ENCODE measurements at regions not wholly inside any gene's neighbourhood (a gene's known extent, or its start where the extent isn't known, plus 50 kb on each side); places are given as distances from the start of the nearest gene placed in this dataset.

DNA sequence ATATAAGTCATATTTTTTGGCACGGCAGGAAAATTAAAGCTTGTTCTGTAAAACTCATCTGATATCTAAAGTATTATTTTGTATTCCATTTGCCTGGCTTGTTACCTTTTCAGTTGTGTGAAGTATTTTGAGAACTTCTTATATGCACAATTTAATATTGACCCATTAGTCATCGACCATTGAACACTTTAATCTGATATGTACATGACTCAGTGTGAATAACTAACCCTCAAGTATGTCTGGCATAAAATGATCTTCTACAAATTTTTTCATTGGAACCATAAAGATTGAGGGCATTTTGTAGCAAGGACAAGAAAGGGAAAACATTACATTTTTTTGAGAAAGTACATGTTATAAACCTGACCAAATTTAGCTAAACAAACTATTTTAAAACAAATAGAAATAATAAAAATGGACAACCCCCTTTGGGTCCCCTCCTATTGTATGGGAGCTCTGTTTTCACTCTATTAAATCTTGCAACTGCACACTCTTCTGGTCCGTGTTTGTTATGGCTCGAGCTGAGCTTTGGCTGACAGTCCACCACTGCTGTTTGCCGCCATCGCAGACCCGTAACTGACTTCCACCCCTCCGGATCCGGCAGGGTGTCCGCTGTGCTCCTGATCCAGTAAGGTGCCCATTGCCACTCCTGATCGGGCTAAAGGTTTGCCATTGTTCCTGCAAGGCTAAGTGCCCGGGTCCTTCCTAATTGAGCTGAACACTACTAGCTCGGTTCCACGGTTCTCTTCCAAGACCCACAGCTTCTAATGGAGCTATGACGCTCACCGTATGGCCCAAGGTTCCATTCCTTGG is 118.8 kb downstream of the SLC6A15 start:
- DNase-seq: no peak
- H3K4ac ChIP-seq (ENCODE audit: low read depth, low read length): no peak overlapping the region
- no peaks in the 10 kb centered on the region for H3K36me3 ChIP-seq (ENCODE audit: control insufficient read depth, insufficient read depth, low read length)
- H2BK5ac ChIP-seq (ENCODE audit: low read length): no peak overlapping the region
- WGBS (ENCODE audit: extremely low coverage, insufficient coverage, low lambda C conversion rate): no CpG with 5 or more reads among the region's 16 CpGs
- H3K56ac ChIP-seq (ENCODE audit: low read length): no peak overlapping the region
- H3K79me1 ChIP-seq (ENCODE audit: low read length): no peaks in the 10 kb centered on the region
- no peak overlapping the region for H3K4me2 ChIP-seq (ENCODE audit: low read length)
- H2BK120ac ChIP-seq (ENCODE audit: low read depth, low read length): no peak overlapping the region
- no peaks in the 10 kb centered on the region for H3K27me3 ChIP-seq (ENCODE audit: insufficient read depth, low read length, poor library complexity)
- no peak overlapping the region for H2BK15ac ChIP-seq (replicated peaks; ENCODE audit: low read depth)
- no peak overlapping the region for H4K8ac ChIP-seq (ENCODE audit: low read depth, low read length)
- H3K79me2 ChIP-seq (ENCODE audit: control insufficient read depth, insufficient read depth, low read length): no peaks in the 10 kb centered on the region
- H3K18ac ChIP-seq (ENCODE audit: low read length): no peak overlapping the region
- H4K5ac ChIP-seq (ENCODE audit: low read length): no peak overlapping the region
- no peak overlapping the region for H3K4me3 ChIP-seq (ENCODE audit: low read length)
- H3K23ac ChIP-seq (ENCODE audit: low read length): no peak overlapping the region
- no peak overlapping the region for H3K27ac ChIP-seq (ENCODE audit: low read depth, low read length)
- no peaks in the 10 kb centered on the region for H3K4me1 ChIP-seq (ENCODE audit: control insufficient read depth, low read depth, low read length)
- no peak overlapping the region for H2AK5ac ChIP-seq (ENCODE audit: low read length)
- no peak overlapping the region for H3K9ac ChIP-seq (ENCODE audit: low read length)

DNA sequence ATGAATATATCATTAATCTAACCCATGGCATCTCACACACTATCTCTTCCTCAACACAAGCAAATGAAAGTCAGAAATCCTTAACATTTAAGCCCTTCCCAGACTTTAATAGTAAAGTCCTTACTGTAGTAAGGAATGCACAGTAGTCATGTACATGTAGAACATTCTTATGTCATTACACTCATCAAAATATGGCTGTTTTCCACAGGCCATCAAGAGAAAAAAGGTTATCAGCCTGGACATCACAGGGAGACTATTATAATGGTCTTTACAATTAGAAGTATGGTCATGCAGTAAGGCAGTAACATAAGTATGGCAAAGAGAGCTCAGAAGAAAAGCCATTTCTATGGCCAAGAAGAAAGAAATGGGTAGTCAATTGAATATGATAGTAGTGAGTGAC is 121.2 kb downstream of the SLC6A15 start:
- no peak overlapping the region for H3K18ac ChIP-seq (ENCODE audit: low read length)
- no peak overlapping the region for H2AK5ac ChIP-seq (ENCODE audit: low read length)
- no peaks in the 10 kb centered on the region for H3K36me3 ChIP-seq (ENCODE audit: control insufficient read depth, insufficient read depth, low read length)
- no peak overlapping the region for H4K5ac ChIP-seq (ENCODE audit: low read length)
- H3K9ac ChIP-seq (ENCODE audit: low read length): no peak overlapping the region
- no peak overlapping the region for H2BK15ac ChIP-seq (replicated peaks; ENCODE audit: low read depth)
- H3K4me3 ChIP-seq (ENCODE audit: low read length): no peak overlapping the region
- H2BK120ac ChIP-seq (ENCODE audit: low read depth, low read length): no peak overlapping the region
- H3K27ac ChIP-seq (ENCODE audit: low read depth, low read length): no peak overlapping the region
- no peak overlapping the region for H2BK5ac ChIP-seq (ENCODE audit: low read length)
- H3K56ac ChIP-seq (ENCODE audit: low read length): no peak overlapping the region
- H3K27me3 ChIP-seq (ENCODE audit: insufficient read depth, low read length, poor library complexity): no peaks in the 10 kb centered on the region
- no peak overlapping the region for H4K8ac ChIP-seq (ENCODE audit: low read depth, low read length)
- H3K4me1 ChIP-seq (ENCODE audit: control insufficient read depth, low read depth, low read length): no peaks in the 10 kb centered on the region
- H3K23ac ChIP-seq (ENCODE audit: low read length): no peak overlapping the region
- H3K79me2 ChIP-seq (ENCODE audit: control insufficient read depth, insufficient read depth, low read length): no peaks in the 10 kb centered on the region
- no peak for DNase-seq
- no peak overlapping the region for H3K4ac ChIP-seq (ENCODE audit: low read depth, low read length)
- no peaks in the 10 kb centered on the region for H3K79me1 ChIP-seq (ENCODE audit: low read length)
- no peak overlapping the region for H3K4me2 ChIP-seq (ENCODE audit: low read length)

DNA sequence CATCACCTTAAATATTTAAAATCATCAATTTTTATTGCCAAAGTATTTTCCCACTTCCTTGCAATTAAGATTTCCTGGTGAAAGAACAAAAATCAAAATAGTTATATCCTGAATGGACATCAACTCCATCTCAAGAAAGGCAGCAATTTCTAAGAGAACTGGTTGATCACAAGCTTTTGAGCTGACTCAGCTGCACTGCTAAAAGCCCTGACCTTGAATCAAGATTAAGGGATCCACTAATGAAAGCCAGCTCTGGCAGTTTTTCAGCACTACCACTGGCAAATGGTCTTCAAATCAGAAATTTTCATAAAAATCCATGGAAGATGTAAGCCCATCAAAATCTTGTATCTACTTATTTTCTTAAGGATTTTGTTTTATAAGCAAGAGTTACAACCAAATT is 123.4 kb downstream of the SLC6A15 start:
- Histone ChIP-seq H3K9ac (ENCODE audit: low read length) (no peak overlapping the region), H3K4me3 (ENCODE audit: low read length) (no peak overlapping the region), H3K4ac (ENCODE audit: low read depth, low read length) (no peak overlapping the region), H3K4me2 (ENCODE audit: low read length) (no peak overlapping the region), H4K5ac (ENCODE audit: low read length) (no peak overlapping the region), H3K36me3 (ENCODE audit: control insufficient read depth, insufficient read depth, low read length) (no peaks in the 10 kb centered on the region), H3K23ac (ENCODE audit: low read length) (no peak overlapping the region), H3K27me3 (ENCODE audit: insufficient read depth, low read length, poor library complexity) (no peaks in the 10 kb centered on the region), H3K27ac (ENCODE audit: low read depth, low read length) (no peak overlapping the region), H3K79me2 (ENCODE audit: control insufficient read depth, insufficient read depth, low read length) (no peaks in the 10 kb centered on the region), H2BK5ac (ENCODE audit: low read length) (no peak overlapping the region), H3K18ac (ENCODE audit: low read length) (no peak overlapping the region), H2AK5ac (ENCODE audit: low read length) (no peak overlapping the region), H2BK120ac (ENCODE audit: low read depth, low read length) (no peak overlapping the region), H2BK15ac (replicated peaks; ENCODE audit: low read depth) (no peak overlapping the region), H3K4me1 (ENCODE audit: control insufficient read depth, low read depth, low read length) (no peaks in the 10 kb centered on the region), H3K56ac (ENCODE audit: low read length) (no peak overlapping the region), H4K8ac (ENCODE audit: low read depth, low read length) (no peak overlapping the region), H3K79me1 (ENCODE audit: low read length) (no peaks in the 10 kb centered on the region)
- no peak for DNase-seq

DNA sequence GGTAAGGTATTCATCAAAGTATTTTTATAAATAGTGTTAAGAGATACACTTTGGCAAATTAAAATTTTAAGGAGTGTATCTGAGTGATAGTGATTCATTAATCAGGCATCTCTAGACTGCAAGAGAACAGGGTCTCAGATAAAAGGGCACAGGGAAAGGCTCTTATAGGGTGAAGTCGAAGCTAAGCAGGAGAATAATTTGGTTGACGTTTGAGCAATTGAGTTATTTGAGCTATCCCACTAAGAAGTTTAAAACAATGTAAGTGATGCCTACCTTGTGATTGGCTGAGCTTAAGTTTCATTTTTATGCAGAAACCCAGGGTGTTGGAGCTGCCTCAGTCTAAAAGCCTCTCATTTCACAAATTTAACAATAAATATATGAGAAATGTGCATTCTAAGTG is 125.3 kb downstream of the SLC6A15 start:
- no peaks in the 10 kb centered on the region for H3K36me3 ChIP-seq (ENCODE audit: control insufficient read depth, insufficient read depth, low read length)
- H3K4me2 ChIP-seq (ENCODE audit: low read length): no peak overlapping the region

DNA sequence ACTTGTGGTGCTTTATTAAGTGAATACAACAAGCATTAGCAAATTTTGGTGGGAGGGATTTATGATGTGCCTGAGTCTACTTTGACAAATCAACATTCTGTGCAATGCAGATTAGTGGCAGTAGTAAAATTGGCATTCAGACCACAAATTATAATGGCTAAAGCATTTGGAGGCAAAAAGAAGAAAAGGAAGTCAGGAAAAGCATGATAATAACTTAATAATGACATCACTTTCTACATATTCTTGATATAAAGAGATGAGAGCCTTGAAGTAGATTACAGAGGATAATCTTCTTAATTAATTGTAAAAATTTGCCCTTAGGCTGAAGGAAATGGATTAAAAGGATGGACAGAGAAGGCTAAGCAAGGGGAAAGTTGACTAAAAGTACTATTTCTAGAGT is 126.0 kb downstream of the SLC6A15 start:
- H3K79me1 ChIP-seq (ENCODE audit: low read length): no peaks in the 10 kb centered on the region
- H2BK120ac ChIP-seq (ENCODE audit: low read depth, low read length): no peak overlapping the region
- no peaks in the 10 kb centered on the region for H3K79me2 ChIP-seq (ENCODE audit: control insufficient read depth, insufficient read depth, low read length)
- H3K36me3 ChIP-seq (ENCODE audit: control insufficient read depth, insufficient read depth, low read length): no peaks in the 10 kb centered on the region
- no peak overlapping the region for H3K27ac ChIP-seq (ENCODE audit: low read depth, low read length)
- H3K4me1 ChIP-seq (ENCODE audit: control insufficient read depth, low read depth, low read length): no peaks in the 10 kb centered on the region
- no peak overlapping the region for H3K9ac ChIP-seq (ENCODE audit: low read length)
- no peak overlapping the region for H4K8ac ChIP-seq (ENCODE audit: low read depth, low read length)
- H3K56ac ChIP-seq (ENCODE audit: low read length): no peak overlapping the region
- DNase-seq: no peak
- no peak overlapping the region for H4K5ac ChIP-seq (ENCODE audit: low read length)
- H3K4me2 ChIP-seq (ENCODE audit: low read length): no peak overlapping the region
- H3K27me3 ChIP-seq (ENCODE audit: insufficient read depth, low read length, poor library complexity): no peaks in the 10 kb centered on the region
- H3K4ac ChIP-seq (ENCODE audit: low read depth, low read length): no peak overlapping the region
- H2BK15ac ChIP-seq (replicated peaks; ENCODE audit: low read depth): no peak overlapping the region
- no peak overlapping the region for H3K4me3 ChIP-seq (ENCODE audit: low read length)
- H2AK5ac ChIP-seq (ENCODE audit: low read length): no peak overlapping the region
- H3K23ac ChIP-seq (ENCODE audit: low read length): no peak overlapping the region
- H3K18ac ChIP-seq (ENCODE audit: low read length): no peak overlapping the region
- no peak overlapping the region for H2BK5ac ChIP-seq (ENCODE audit: low read length)

More for the DNA sequence above, 125.3 kb downstream of the SLC6A15 start:
- no peak overlapping the region for H2BK5ac ChIP-seq (ENCODE audit: low read length)
- no peak overlapping the region for H4K5ac ChIP-seq (ENCODE audit: low read length)
- no CpG with 5 or more reads among the region's 2 CpGs for WGBS (ENCODE audit: extremely low coverage, insufficient coverage, low lambda C conversion rate)
- H4K8ac ChIP-seq (ENCODE audit: low read depth, low read length): no peak overlapping the region
- no peak overlapping the region for H3K9ac ChIP-seq (ENCODE audit: low read length)
- no peak overlapping the region for H3K27ac ChIP-seq (ENCODE audit: low read depth, low read length)
- H3K79me2 ChIP-seq (ENCODE audit: control insufficient read depth, insufficient read depth, low read length): no peaks in the 10 kb centered on the region
- H2BK15ac ChIP-seq (replicated peaks; ENCODE audit: low read depth): no peak overlapping the region
- no peak overlapping the region for H3K23ac ChIP-seq (ENCODE audit: low read length)
- H3K27me3 ChIP-seq (ENCODE audit: insufficient read depth, low read length, poor library complexity): no peaks in the 10 kb centered on the region
- no peak for DNase-seq
- no peak overlapping the region for H3K56ac ChIP-seq (ENCODE audit: low read length)
- H2AK5ac ChIP-seq (ENCODE audit: low read length): no peak overlapping the region
- H3K18ac ChIP-seq (ENCODE audit: low read length): no peak overlapping the region
- H2BK120ac ChIP-seq (ENCODE audit: low read depth, low read length): no peak overlapping the region
- no peak overlapping the region for H3K4ac ChIP-seq (ENCODE audit: low read depth, low read length)
- H3K4me1 ChIP-seq (ENCODE audit: control insufficient read depth, low read depth, low read length): no peaks in the 10 kb centered on the region
- no peaks in the 10 kb centered on the region for H3K79me1 ChIP-seq (ENCODE audit: low read length)
- H3K4me3 ChIP-seq (ENCODE audit: low read length): no peak overlapping the region

DNA sequence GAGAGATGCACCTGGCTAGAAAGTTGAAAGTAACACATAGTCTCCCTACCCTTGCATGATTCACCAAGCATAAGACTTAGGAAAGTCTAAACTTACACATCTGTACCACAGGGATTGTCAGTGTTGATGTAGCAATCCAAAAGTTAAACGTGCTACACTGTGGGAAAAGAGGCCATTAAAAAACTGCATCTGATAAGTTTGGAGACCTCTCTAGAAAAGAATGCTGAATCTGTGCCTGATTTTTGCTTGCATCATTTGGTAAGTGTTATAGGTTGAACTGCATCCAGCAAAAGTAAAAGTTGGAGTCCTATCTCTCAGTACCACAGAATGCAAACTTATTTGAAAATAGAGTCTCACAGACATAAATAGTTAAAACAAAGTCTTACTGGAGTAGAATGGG is 126.6 kb downstream of the SLC6A15 start:
- H4K8ac ChIP-seq (ENCODE audit: low read depth, low read length): no peak overlapping the region
- H3K36me3 ChIP-seq (ENCODE audit: control insufficient read depth, insufficient read depth, low read length): no peaks in the 10 kb centered on the region
- no peak overlapping the region for H3K4ac ChIP-seq (ENCODE audit: low read depth, low read length)

More for the DNA sequence above, 126.6 kb downstream of the SLC6A15 start:
- Histone ChIP-seq H2AK5ac (ENCODE audit: low read length) (no peak overlapping the region), H3K4me2 (ENCODE audit: low read length) (no peak overlapping the region), H3K27me3 (ENCODE audit: insufficient read depth, low read length, poor library complexity) (no peaks in the 10 kb centered on the region), H3K9ac (ENCODE audit: low read length) (no peak overlapping the region), H3K18ac (ENCODE audit: low read length) (no peak overlapping the region), H3K4me1 (ENCODE audit: control insufficient read depth, low read depth, low read length) (no peaks in the 10 kb centered on the region), H3K79me2 (ENCODE audit: control insufficient read depth, insufficient read depth, low read length) (no peaks in the 10 kb centered on the region), H3K56ac (ENCODE audit: low read length) (no peak overlapping the region), H2BK15ac (replicated peaks; ENCODE audit: low read depth) (no peak overlapping the region), H3K27ac (ENCODE audit: low read depth, low read length) (no peak overlapping the region), H3K79me1 (ENCODE audit: low read length) (no peaks in the 10 kb centered on the region), H3K23ac (ENCODE audit: low read length) (no peak overlapping the region), H3K4me3 (ENCODE audit: low read length) (no peak overlapping the region), H2BK120ac (ENCODE audit: low read depth, low read length) (no peak overlapping the region), H2BK5ac (ENCODE audit: low read length) (no peak overlapping the region), H4K5ac (ENCODE audit: low read length) (no peak overlapping the region)
- DNase-seq: no peak
- WGBS (ENCODE audit: extremely low coverage, insufficient coverage, low lambda C conversion rate): no CpG with 5 or more reads among the region's 1 CpG
